PFSK-1 (cell line): ENCODE measurements at regions not wholly inside any gene's neighbourhood (a gene's known extent, or its start where the extent isn't known, plus 50 kb on each side); places are given as distances from the start of the nearest gene placed in this dataset.

Experiments used
- FOXP2 ChIP-seq: optimal IDR thresholded peaks from 2 replicates; pipeline ENCODE3; 2011; ENCODE audit warnings: borderline replicate concordance, control low read depth, inconsistent platforms; ENCODE audit not compliant: insufficient read depth; ENCODE audit errors: extremely low read length, extremely low read depth
- POLR2AphosphoS5 ChIP-seq: IDR thresholded peaks from 2 replicates; pipeline ENCODE4 v1.6.1; 2012; ENCODE audit warnings: low read depth, mild to moderate bottlenecking, control low read depth, low read length, moderate library complexity
- SIN3A ChIP-seq: IDR thresholded peaks from 2 replicates; pipeline ENCODE4 v1.6.1; 2012; ENCODE audit warnings: mild to moderate bottlenecking, low read length, moderate library complexity, borderline replicate concordance; ENCODE audit not compliant: insufficient read depth
- TAF1 ChIP-seq: IDR thresholded peaks from 2 replicates; pipeline ENCODE4 v1.6.1; 2012; ENCODE audit warnings: low read length, control low read depth, borderline replicate concordance; ENCODE audit not compliant: insufficient read depth
- TF ChIP-seq, protein P1 (sequence below), 2 experiments: IDR thresholded peaks; 2 replicates each; pipeline versions ENCODE4 v1.6.1 to v1.8.0; 2011 to 2012; ENCODE audit warnings: low read depth in 2 of 2, low read length in 2 of 2, control low read depth in 1 of 2, inconsistent platforms in 1 of 2, mild to moderate bottlenecking in 1 of 2, moderate library complexity in 1 of 2; ENCODE audit not compliant: insufficient read depth in 1 of 2

DNA sequence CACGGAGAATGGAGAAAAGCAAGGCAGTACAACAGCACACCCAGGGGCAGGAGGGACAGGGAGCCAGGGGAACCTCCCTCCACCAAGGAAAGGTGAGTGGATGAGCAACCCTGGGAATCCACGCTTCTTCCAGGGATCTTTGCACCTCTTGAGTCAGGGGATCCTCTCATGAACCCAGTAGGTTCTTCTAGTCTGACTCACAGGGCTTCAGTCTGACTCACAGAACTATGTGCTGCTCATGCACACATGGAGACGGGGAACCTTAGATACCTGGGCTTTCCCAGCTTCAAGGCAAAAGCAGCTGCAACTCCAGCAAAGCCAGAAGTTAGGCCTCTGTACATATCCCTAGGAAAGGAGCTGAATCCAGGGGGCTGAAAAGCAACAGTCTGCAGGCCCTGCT is 1021.4 kb upstream of the TENM4 start:
- no peak for TF ChIP-seq POLR2AphosphoS5
- no peak for TF ChIP-seq FOXP2
- no peak for TF ChIP-seq TAF1
- TF ChIP-seq, protein P1, sequence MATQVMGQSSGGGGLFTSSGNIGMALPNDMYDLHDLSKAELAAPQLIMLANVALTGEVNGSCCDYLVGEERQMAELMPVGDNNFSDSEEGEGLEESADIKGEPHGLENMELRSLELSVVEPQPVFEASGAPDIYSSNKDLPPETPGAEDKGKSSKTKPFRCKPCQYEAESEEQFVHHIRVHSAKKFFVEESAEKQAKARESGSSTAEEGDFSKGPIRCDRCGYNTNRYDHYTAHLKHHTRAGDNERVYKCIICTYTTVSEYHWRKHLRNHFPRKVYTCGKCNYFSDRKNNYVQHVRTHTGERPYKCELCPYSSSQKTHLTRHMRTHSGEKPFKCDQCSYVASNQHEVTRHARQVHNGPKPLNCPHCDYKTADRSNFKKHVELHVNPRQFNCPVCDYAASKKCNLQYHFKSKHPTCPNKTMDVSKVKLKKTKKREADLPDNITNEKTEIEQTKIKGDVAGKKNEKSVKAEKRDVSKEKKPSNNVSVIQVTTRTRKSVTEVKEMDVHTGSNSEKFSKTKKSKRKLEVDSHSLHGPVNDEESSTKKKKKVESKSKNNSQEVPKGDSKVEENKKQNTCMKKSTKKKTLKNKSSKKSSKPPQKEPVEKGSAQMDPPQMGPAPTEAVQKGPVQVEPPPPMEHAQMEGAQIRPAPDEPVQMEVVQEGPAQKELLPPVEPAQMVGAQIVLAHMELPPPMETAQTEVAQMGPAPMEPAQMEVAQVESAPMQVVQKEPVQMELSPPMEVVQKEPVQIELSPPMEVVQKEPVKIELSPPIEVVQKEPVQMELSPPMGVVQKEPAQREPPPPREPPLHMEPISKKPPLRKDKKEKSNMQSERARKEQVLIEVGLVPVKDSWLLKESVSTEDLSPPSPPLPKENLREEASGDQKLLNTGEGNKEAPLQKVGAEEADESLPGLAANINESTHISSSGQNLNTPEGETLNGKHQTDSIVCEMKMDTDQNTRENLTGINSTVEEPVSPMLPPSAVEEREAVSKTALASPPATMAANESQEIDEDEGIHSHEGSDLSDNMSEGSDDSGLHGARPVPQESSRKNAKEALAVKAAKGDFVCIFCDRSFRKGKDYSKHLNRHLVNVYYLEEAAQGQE (IDR thresholded peaks at IDR 0.05; ENCODE audit: insufficient read depth in 1 of 2, low read depth in 2 of 2, low read length in 2 of 2) = no peak
- no peak for TF ChIP-seq SIN3A
